Esophagus muscularis mucosa (tissue), 4 donors: ENCODE measurements at regions not wholly inside any gene's neighbourhood (a gene's known extent, or its start where the extent isn't known, plus 50 kb on each side); places are given as distances from the start of the nearest gene placed in this dataset.

Experiments used
- DNase-seq: peaks from one replicate; pipeline ENCODE4 v3.0.0-alpha.2; 2017; ENCODE audit errors: extremely low spot score
- H3K27ac ChIP-seq, 4 donors: fragments of 200-600 bp; sonication (generic); replicated peaks in 1 of 4; 1 replicate in 3 of 4; 2 replicates in 1 of 4; pipeline ENCODE4 v1.5.1; 2016 to 2019; ENCODE audit warnings: mild to moderate bottlenecking in 1 of 4
- H3K27me3 ChIP-seq, 4 donors: fragments of 200-600 bp; sonication (generic); one replicate each; pipeline versions ENCODE4 v1.5.1 to v1.6.0; 2016 to 2019
- H3K36me3 ChIP-seq, 4 donors: fragments of 200-600 bp; sonication (generic); one replicate each; pipeline ENCODE4 v1.5.1; 2016 to 2019
- H3K4me1 ChIP-seq, 4 donors: fragments of 200-600 bp; sonication (generic); one replicate each; pipeline ENCODE4 v1.5.1; 2016 to 2019
- H3K4me3 ChIP-seq, 4 donors: fragments of 200-600 bp; sonication (generic); 1 replicate in 2 of 4; 2 replicates in 2 of 4; pipeline ENCODE4 v1.5.1; 2016 to 2019; ENCODE audit warnings: mild to moderate bottlenecking in 4 of 4, moderate library complexity in 1 of 4
- H3K9me3 ChIP-seq, 4 donors: fragments of 200-600 bp; sonication (generic); 1 replicate in 3 of 4; 2 replicates in 1 of 4; pipeline ENCODE4 v1.5.1; 2016 to 2019
- EP300 ChIP-seq: sonication (generic); formaldehyde crosslinking; IDR thresholded peaks from one replicate; pipeline ENCODE4 v1.6.1; 2017; ENCODE audit warnings: antibody characterized with exemption
- POLR2A ChIP-seq: fragments of 450-650 bp; IDR thresholded peaks from one replicate; pipeline ENCODE4 v1.6.1; 2017; ENCODE audit warnings: antibody characterized with exemption, moderate library complexity, mild to moderate bottlenecking, low read depth
- POLR2AphosphoS5 ChIP-seq, 2 donors: sonication (generic); formaldehyde crosslinking; IDR thresholded peaks; one replicate each; pipeline ENCODE4 v1.6.1; 2017; ENCODE audit warnings: antibody characterized with exemption in 2 of 2
- WGBS: methylation state at CpG from one replicate; pipeline ENCODE4 v1.1.5; 2018; 5-methylcytosine and 5-hydroxymethylcytosine counted together
- intact Hi-C: fragments of 100-400 bp; cut with DNase I; formaldehyde crosslinking; loops from one replicate; pipeline ENCODE4 v1.15.1; 2023
- TF ChIP-seq, protein P1 (sequence below), 3 experiments: fragments of 200-600 bp in 2 of 3; fragments of 450-650 bp in 1 of 3; sonication (generic) in 2 of 3; IDR thresholded peaks; one replicate each; pipeline ENCODE4 v1.5.1; 2017 to 2019; ENCODE audit warnings: antibody characterized with exemption in 3 of 3, mild to moderate bottlenecking in 2 of 3, moderate library complexity in 1 of 3

DNA sequence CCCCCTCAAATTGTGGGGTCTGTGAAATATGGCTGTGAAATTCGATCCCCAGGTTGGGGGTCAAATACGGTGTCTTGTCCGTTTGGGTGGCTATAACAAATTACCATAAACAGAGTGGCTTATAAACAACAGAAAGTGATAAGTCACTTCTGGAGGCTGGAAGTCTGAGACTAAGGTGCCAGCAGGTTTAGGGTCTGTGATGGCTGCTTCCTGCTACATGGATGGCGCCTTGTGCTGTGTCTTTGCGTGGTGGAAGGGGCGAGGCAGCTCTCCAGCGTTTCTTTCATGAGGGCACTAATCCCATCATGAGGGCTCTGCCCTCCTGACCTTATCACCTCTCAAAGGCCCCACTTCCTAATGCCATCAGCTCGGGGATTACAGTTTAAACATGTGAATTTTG, 120.0 kb downstream of the IRF8 start:
- no peak for DNase-seq
- Histone ChIP-seq H3K36me3 (no peaks in the 10 kb centered on the region), H3K4me3 (no peak overlapping the region), H3K9me3 (peaks cover 0 to 14% (median 9%) of the 10 kb centered on the region in 4 donors), H3K27ac (peak overlapping the region; percentile 47 to 70 (median 62)), H3K4me1 (peaks cover 6 to 32% (median 31%) of the 10 kb centered on the region in 4 donors), H3K27me3 (no peaks in the 10 kb centered on the region)
- 62% methylated on average over 8 of the region's 8 CpGs for WGBS
- intact Hi-C loops: no loop called here
- TF ChIP-seq POLR2A: no peak
- TF ChIP-seq, protein P1, sequence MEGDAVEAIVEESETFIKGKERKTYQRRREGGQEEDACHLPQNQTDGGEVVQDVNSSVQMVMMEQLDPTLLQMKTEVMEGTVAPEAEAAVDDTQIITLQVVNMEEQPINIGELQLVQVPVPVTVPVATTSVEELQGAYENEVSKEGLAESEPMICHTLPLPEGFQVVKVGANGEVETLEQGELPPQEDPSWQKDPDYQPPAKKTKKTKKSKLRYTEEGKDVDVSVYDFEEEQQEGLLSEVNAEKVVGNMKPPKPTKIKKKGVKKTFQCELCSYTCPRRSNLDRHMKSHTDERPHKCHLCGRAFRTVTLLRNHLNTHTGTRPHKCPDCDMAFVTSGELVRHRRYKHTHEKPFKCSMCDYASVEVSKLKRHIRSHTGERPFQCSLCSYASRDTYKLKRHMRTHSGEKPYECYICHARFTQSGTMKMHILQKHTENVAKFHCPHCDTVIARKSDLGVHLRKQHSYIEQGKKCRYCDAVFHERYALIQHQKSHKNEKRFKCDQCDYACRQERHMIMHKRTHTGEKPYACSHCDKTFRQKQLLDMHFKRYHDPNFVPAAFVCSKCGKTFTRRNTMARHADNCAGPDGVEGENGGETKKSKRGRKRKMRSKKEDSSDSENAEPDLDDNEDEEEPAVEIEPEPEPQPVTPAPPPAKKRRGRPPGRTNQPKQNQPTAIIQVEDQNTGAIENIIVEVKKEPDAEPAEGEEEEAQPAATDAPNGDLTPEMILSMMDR (IDR thresholded peaks at IDR 0.05): no peak
- TF ChIP-seq EP300: no peak
- no peak for TF ChIP-seq POLR2AphosphoS5 (IDR thresholded peaks at IDR 0.05)

DNA sequence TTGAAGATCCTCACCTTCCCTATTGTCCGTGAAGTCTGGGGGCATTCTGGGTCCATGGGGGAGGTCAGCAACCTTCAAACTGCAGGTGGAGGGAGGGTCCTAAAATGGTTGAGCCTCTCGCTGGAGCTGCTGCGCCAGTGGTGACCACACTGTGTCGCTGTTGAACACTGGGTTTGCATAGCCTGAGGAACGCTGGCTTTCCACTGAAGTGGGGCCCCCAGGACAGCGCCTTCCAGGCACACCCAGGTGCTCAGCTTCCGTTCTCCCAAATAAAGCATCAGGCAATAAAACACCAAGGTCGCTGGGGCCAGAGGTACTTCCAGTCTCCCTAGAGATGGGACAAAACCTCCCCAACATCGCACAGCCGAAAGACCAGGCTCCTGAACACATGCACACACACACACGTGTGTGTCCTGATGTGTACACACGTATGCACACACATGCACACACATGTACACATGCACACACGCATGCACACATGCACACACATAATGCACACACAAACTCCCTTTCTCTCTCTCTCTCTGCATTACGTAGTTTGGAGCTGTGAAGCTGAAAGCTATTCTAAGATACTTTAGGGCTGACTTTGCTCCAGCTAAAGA, 120.6 kb downstream of the IRF8 start:
- Histone ChIP-seq H3K9me3 (peaks cover 0 to 18% (median 14%) of the 10 kb centered on the region in 4 donors), H3K4me3 (no peak overlapping the region), H3K27ac (peak overlapping the region in 1 of 4 donors; percentile 70), H3K36me3 (no peaks in the 10 kb centered on the region), H3K27me3 (no peaks in the 10 kb centered on the region), H3K4me1 (peaks cover 6 to 32% (median 31%) of the 10 kb centered on the region in 4 donors)
- 83% methylated on average over 8 of the region's 14 CpGs for WGBS
- intact Hi-C loops: no loop called here
- no peak for TF ChIP-seq POLR2AphosphoS5 (IDR thresholded peaks at IDR 0.05)
- TF ChIP-seq, protein P1 (IDR thresholded peaks at IDR 0.05): peak in 2 of 3 experiments; percentile 11 to 24
- no peak for DNase-seq

GRCh38 chr16:86020971-86021370, 122.0 kb downstream of the IRF8 start:
- H3K36me3 ChIP-seq: no peaks in the 10 kb centered on the region
- TF ChIP-seq POLR2AphosphoS5 (IDR thresholded peaks at IDR 0.05) (no peak), EP300 (no peak), POLR2A (no peak)
- TF ChIP-seq, protein P1 (IDR thresholded peaks at IDR 0.05): no peak
- no peak overlapping the region for H3K4me3 ChIP-seq
- H3K9me3 ChIP-seq: peaks cover 0 to 24% (median 19%) of the 10 kb centered on the region in 4 donors
- intact Hi-C loops: no loop called here
- DNase-seq: no peak
- H3K4me1 ChIP-seq: peaks cover 6 to 32% (median 31%) of the 10 kb centered on the region in 4 donors
- 77% methylated on average over 7 of the region's 7 CpGs for WGBS
- no peaks in the 10 kb centered on the region for H3K27me3 ChIP-seq
- H3K27ac ChIP-seq: no peak overlapping the region

- intact Hi-C loops: no loop called here
- DNase-seq: no peak
- Histone ChIP-seq H3K4me3 (no peak overlapping the region), H3K9me3 (peaks cover 0 to 24% (median 19%) of the 10 kb centered on the region in 4 donors), H3K27me3 (no peaks in the 10 kb centered on the region), H3K27ac (no peak overlapping the region), H3K4me1 (peaks cover 6 to 23% (median 18%) of the 10 kb centered on the region in 4 donors), H3K36me3 (no peaks in the 10 kb centered on the region)
- no peak for TF ChIP-seq POLR2A
- TF ChIP-seq POLR2AphosphoS5 (IDR thresholded peaks at IDR 0.05): no peak
- TF ChIP-seq EP300: no peak
- TF ChIP-seq, protein P1 (IDR thresholded peaks at IDR 0.05): no peak
- 73% methylated on average over 3 of the region's 7 CpGs for WGBS
Observed at GRCh38 chr16:86022381-86022960, 123.5 kb downstream of the IRF8 start.

GRCh38 chr16:86024210-86024609, 125.2 kb downstream of the IRF8 start:
- intact Hi-C loops: no loop called here
- H3K4me3 ChIP-seq: no peak overlapping the region
- no peak for DNase-seq
- H3K9me3 ChIP-seq: peaks cover 0 to 24% (median 19%) of the 10 kb centered on the region in 4 donors
- no peaks in the 10 kb centered on the region for H3K27me3 ChIP-seq
- H3K27ac ChIP-seq: no peak overlapping the region
- no peak for TF ChIP-seq EP300
- no peak for TF ChIP-seq POLR2A
- TF ChIP-seq, protein P1 (IDR thresholded peaks at IDR 0.05): no peak
- no peak for TF ChIP-seq POLR2AphosphoS5 (IDR thresholded peaks at IDR 0.05)
- peaks cover 0 to 11% (median 7%) of the 10 kb centered on the region in 4 donors for H3K4me1 ChIP-seq
- no peaks in the 10 kb centered on the region for H3K36me3 ChIP-seq
